B cell (primary cell): ENCODE measurements at regions not wholly inside any gene's neighbourhood (a gene's known extent, or its start where the extent isn't known, plus 50 kb on each side); places are given as distances from the start of the nearest gene placed in this dataset.

Experiments
- ATAC-seq: fragments of 200-7000 bp; cut with Tn5 transposase; one replicate; pipeline ENCODE4 v1.10.0; 2021; ENCODE audit warnings: low read depth, mild to moderate bottlenecking, moderate number of reproducible peaks, moderate library complexity
- CTCF ChIA-PET: fragments of 350-600 bp; sonication (Branson Sonifier 250); formaldehyde crosslinking; loops from one replicate; lab custom pipeline; 2021; ENCODE audit warnings: antibody characterized with exemption, inconsistent platforms; lab: Charles Lee
- POLR2A ChIA-PET: fragments of 350-600 bp; sonication (Branson Sonifier 250); formaldehyde crosslinking; loops from one replicate; lab custom pipeline; 2021; ENCODE audit warnings: antibody characterized with exemption; lab: Charles Lee
- DNase-seq: peaks from one replicate; pipeline ENCODE4 v3.0.0; 2013
- H2AFZ ChIP-seq: 2 replicates; pipeline ENCODE4 v1.6.1; 2012; ENCODE audit warnings: mild to moderate bottlenecking, low read depth, low read length; ENCODE audit not compliant: insufficient read depth, poor library complexity, severe bottlenecking
- H3K27ac ChIP-seq, 2 donors: 1 replicate in 1 of 2; 2 replicates in 1 of 2; pipeline ENCODE4 v1.5.1; 2012 to 2013; ENCODE audit warnings: low read length in 2 of 2, mild to moderate bottlenecking in 2 of 2, moderate library complexity in 1 of 2
- H3K27me3 ChIP-seq, 4 experiments: fragments of 200-600 bp in 1 of 4; sonication (generic) in 1 of 4; replicated peaks in 1 of 4; 1 replicate in 2 of 4; 2 replicates in 2 of 4; pipeline versions ENCODE4 v1.6.1 to v1.7.0; 2013 to 2016; ENCODE audit warnings: low read length in 3 of 4, mild to moderate bottlenecking in 2 of 4, mixed read lengths in 1 of 4, moderate library complexity in 1 of 4; ENCODE audit not compliant: insufficient read depth in 4 of 4, control insufficient read depth in 3 of 4; ENCODE audit errors: control extremely low read depth in 1 of 4
- H3K36me3 ChIP-seq, 2 experiments: replicated peaks in 1 of 2; 1 replicate in 1 of 2; 2 replicates in 1 of 2; pipeline versions ENCODE4 v1.6.1 to v1.7.1; 2013; ENCODE audit warnings: low read length in 1 of 2; ENCODE audit not compliant: insufficient read depth in 2 of 2, control insufficient read depth in 1 of 2; ENCODE audit errors: control extremely low read depth in 1 of 2, extremely low read depth in 1 of 2
- H3K4me1 ChIP-seq, 2 donors: fragments of 200-600 bp in 1 of 2; sonication (generic) in 1 of 2; 1 replicate in 1 of 2; 2 replicates in 1 of 2; pipeline versions ENCODE4 v1.5.1 to v1.6.1; 2013 to 2017; ENCODE audit warnings: low read length in 2 of 2; ENCODE audit not compliant: control insufficient read depth in 2 of 2, insufficient read depth in 2 of 2
- H3K4me2 ChIP-seq: replicated peaks from 2 replicates; pipeline ENCODE3; 2012; ENCODE audit warnings: mild to moderate bottlenecking, low read depth, low read length; ENCODE audit not compliant: poor library complexity, severe bottlenecking
- H3K4me3 ChIP-seq, 5 experiments: fragments of 200-600 bp in 1 of 5; sonication (generic) in 1 of 5; 1 replicate in 3 of 5; 2 replicates in 2 of 5; pipeline versions ENCODE4 v1.5.1 to v1.7.0; 2011 to 2016; ENCODE audit warnings: low read length in 4 of 5, mild to moderate bottlenecking in 4 of 5, low read depth in 2 of 5, control low read depth in 1 of 5, moderate library complexity in 1 of 5; ENCODE audit not compliant: insufficient read depth in 1 of 5; ENCODE audit errors: control extremely low read depth in 1 of 5, extremely low read depth in 1 of 5
- H3K79me2 ChIP-seq: fragments of 200-600 bp; sonication (generic); one replicate; pipeline ENCODE4 v1.6.0; 2016; ENCODE audit warnings: low read length; ENCODE audit not compliant: control insufficient read depth, insufficient read depth
- H3K9ac ChIP-seq: fragments of 200-600 bp; sonication (generic); 2 replicates; pipeline ENCODE4 v1.6.1; 2017; ENCODE audit warnings: mild to moderate bottlenecking, low read length, moderate library complexity
- H3K9me3 ChIP-seq, 3 donors: one replicate each; pipeline versions ENCODE4 v1.6.1 to v1.7.1; 2013; ENCODE audit warnings: low read length in 2 of 3; ENCODE audit not compliant: control insufficient read depth in 2 of 3, insufficient read depth in 1 of 3; ENCODE audit errors: control extremely low read depth in 1 of 3
- H4K20me1 ChIP-seq: 2 replicates; pipeline ENCODE4 v1.6.0; 2012; ENCODE audit warnings: mild to moderate bottlenecking, low read length; ENCODE audit not compliant: insufficient read depth, control insufficient read depth, poor library complexity, severe bottlenecking
- H3K27ac Mint-ChIP-seq: one replicate; pipeline ENCODE4 v1.8.0; 2021; ENCODE audit warnings: mixed read lengths
- H3K27me3 Mint-ChIP-seq: one replicate; pipeline ENCODE4 v1.8.0; 2021; ENCODE audit warnings: mixed read lengths
- H3K4me1 Mint-ChIP-seq: one replicate; pipeline ENCODE4 v1.8.0; 2021; ENCODE audit warnings: mixed read lengths
- H3K4me3 Mint-ChIP-seq: one replicate; pipeline ENCODE4 v1.8.0; 2021; ENCODE audit warnings: mixed read lengths
- H3K9me3 Mint-ChIP-seq: one replicate; pipeline ENCODE4 v1.8.0; 2022; ENCODE audit warnings: mixed read lengths; ENCODE audit not compliant: insufficient read depth
- EZH2 ChIP-seq: IDR thresholded peaks from 2 replicates; pipeline ENCODE4 v1.6.1; 2012; ENCODE audit warnings: borderline replicate concordance, low read depth, mild to moderate bottlenecking, moderate library complexity, low read length; ENCODE audit not compliant: insufficient read depth, poor library complexity, severe bottlenecking
- WGBS: methylation state at CpG from one replicate; pipeline ENCODE4 v1.1.5; 2013; ENCODE audit warnings: missing lambda C conversion rate; ENCODE audit not compliant: insufficient coverage; 5-methylcytosine and 5-hydroxymethylcytosine counted together
- intact Hi-C: fragments of 100-400 bp; cut with micrococcal nuclease; formaldehyde crosslinking; loops from one replicate; pipeline ENCODE4 v1.10.0; 2022
- TF ChIP-seq, protein P1 (sequence below): fragments of 200-600 bp; IDR thresholded peaks from one replicate; pipeline ENCODE4 v1.8.0; 2022; ENCODE audit warnings: antibody characterized with exemption, mild to moderate bottlenecking

DNA sequence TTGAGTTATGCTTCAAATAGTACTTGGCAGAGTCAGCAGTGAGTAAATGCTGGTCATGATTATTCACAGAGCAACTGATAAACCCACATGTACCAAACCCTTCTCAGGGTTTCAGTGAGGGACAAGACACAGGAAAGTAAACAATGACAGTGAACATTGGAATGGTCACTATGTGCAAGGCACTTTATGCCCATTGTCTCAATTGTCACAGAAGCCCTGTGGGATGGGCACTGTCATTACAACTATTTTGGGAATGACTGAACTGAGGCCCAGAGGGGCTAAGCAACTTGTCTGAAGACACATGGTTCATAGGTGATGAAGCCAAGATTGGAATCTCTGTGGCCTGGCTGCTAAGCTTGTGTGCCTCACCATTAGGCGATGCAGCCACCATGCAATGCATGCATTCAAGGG is 238.5 kb downstream of the RBM19 start:
- Mint-ChIP-seq H3K27ac (no peak overlapping the region), H3K4me3 (no peak overlapping the region), H3K4me1 (no peaks in the 10 kb centered on the region), H3K27me3 (peaks cover 18% of the 10 kb centered on the region), H3K9me3 (no peaks in the 10 kb centered on the region)
- ChIA-PET CTCF (no interaction called here), POLR2A (no interaction called here)
- Histone ChIP-seq H3K4me3 (no peak overlapping the region), H3K4me1 (no peaks in the 10 kb centered on the region), H3K9ac (no peak overlapping the region), H3K9me3 (peaks cover 0 to 7% (median 0%) of the 10 kb centered on the region in 3 donors), H3K27ac (no peak overlapping the region), H3K27me3 (peaks cover 0 to 7% (median 0%) of the 10 kb centered on the region in 4 experiments), H3K79me2 (no peaks in the 10 kb centered on the region), H3K4me2 (no peak overlapping the region), H4K20me1 (no peaks in the 10 kb centered on the region), H2AFZ (no peak overlapping the region), H3K36me3 (no peaks in the 10 kb centered on the region)
- WGBS, result 100% methylated on average over 1 of the region's 1 CpG
- intact Hi-C loops, result no loop called here
- ATAC-seq, result no peak
- DNase-seq, result no peak
- TF ChIP-seq, protein P1, sequence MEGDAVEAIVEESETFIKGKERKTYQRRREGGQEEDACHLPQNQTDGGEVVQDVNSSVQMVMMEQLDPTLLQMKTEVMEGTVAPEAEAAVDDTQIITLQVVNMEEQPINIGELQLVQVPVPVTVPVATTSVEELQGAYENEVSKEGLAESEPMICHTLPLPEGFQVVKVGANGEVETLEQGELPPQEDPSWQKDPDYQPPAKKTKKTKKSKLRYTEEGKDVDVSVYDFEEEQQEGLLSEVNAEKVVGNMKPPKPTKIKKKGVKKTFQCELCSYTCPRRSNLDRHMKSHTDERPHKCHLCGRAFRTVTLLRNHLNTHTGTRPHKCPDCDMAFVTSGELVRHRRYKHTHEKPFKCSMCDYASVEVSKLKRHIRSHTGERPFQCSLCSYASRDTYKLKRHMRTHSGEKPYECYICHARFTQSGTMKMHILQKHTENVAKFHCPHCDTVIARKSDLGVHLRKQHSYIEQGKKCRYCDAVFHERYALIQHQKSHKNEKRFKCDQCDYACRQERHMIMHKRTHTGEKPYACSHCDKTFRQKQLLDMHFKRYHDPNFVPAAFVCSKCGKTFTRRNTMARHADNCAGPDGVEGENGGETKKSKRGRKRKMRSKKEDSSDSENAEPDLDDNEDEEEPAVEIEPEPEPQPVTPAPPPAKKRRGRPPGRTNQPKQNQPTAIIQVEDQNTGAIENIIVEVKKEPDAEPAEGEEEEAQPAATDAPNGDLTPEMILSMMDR, result no peak

DNA sequence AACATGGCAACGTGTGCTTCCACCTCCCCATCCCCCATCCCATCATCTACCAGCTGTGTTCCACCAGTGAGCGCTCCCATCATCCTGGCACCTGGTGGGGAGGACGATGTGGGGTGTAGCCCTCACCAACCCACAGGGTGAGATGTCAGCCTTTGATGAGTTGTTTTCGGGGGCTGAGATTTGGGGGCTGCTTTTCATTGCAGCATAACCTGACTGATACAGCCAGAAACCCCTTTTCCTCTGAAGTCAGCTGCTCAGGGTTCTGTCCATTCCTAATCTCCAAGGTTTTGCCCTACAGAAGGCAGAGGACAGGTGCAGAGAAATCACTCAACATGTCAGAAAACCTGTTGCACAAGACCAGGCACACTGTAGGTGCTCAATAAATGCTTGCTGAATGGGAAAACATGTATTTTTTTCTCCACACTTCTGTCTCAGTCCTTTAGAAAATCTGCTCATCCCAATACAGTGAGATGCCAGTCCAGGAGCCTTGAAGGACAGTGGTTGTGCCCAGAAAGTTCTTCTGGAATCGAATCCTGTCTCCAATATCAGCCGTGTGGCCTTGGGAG is 239.8 kb downstream of the RBM19 start:
- Mint-ChIP-seq H3K27ac (no peak overlapping the region), H3K9me3 (no peaks in the 10 kb centered on the region), H3K27me3 (peaks cover 18% of the 10 kb centered on the region), H3K4me3 (no peak overlapping the region), H3K4me1 (no peaks in the 10 kb centered on the region)
- Histone ChIP-seq H3K4me1 (no peaks in the 10 kb centered on the region), H3K9ac (no peak overlapping the region), H3K4me3 (no peak overlapping the region), H4K20me1 (no peaks in the 10 kb centered on the region), H3K4me2 (no peak overlapping the region), H3K36me3 (no peaks in the 10 kb centered on the region), H3K79me2 (no peaks in the 10 kb centered on the region), H3K27me3 (peaks cover 0 to 7% (median 0%) of the 10 kb centered on the region in 4 experiments), H3K27ac (no peak overlapping the region), H2AFZ (no peak overlapping the region), H3K9me3 (peaks cover 0 to 7% (median 0%) of the 10 kb centered on the region in 3 donors)
- ATAC-seq (no peak), DNase-seq (no peak)
- intact Hi-C loops, result no loop called here
- WGBS, result 93% methylated on average over 3 of the region's 6 CpGs
- CTCF ChIA-PET, result no interaction called here
- POLR2A ChIA-PET, result no interaction called here
- TF ChIP-seq, protein P1, result no peak
- TF ChIP-seq EZH2, result no peak
